HG03095 (cell line): ENCODE measurements at regions not wholly inside any gene's neighbourhood (a gene's known extent, or its start where the extent isn't known, plus 50 kb on each side); places are given as distances from the start of the nearest gene placed in this dataset.
"Not testable (repeated sequence)": the region's sequence is repeated elsewhere in the genome, so short reads cannot be mapped to it uniquely, and the experiment has no call there.

ENCODE experiments used
- ATAC-seq: cut with Tn5 transposase; IDR thresholded peaks from one replicate; pipeline ENCODE4 v1.9.1; 2021; ENCODE audit warnings: moderate library complexity; ENCODE audit not compliant: unreplicated experiment

GRCh38 chr6:137798261-137798660, 68.8 kb upstream of the TNFAIP3 start:
- no peak for ATAC-seq

GRCh38 chr6:137798846-137799245, 68.2 kb upstream of the TNFAIP3 start:
- no peak for ATAC-seq

GRCh38 chr6:137799950-137800568, 67.0 kb upstream of the TNFAIP3 start:
- no peak for ATAC-seq

- no peak for ATAC-seq
These were observed 66.3 kb upstream of the TNFAIP3 start for GRCh38 chr6:137800762-137801161.

- no peak for ATAC-seq
These were observed 65.5 kb upstream of the TNFAIP3 start for GRCh38 chr6:137801352-137802114.

GRCh38 chr6:137802408-137803182, 64.5 kb upstream of the TNFAIP3 start:
- ATAC-seq = no peak

GRCh38 chr6:137804637-137805036, 62.4 kb upstream of the TNFAIP3 start:
- no peak for ATAC-seq

GRCh38 chr6:137805622-137806021, 61.4 kb upstream of the TNFAIP3 start:
- no peak for ATAC-seq

GRCh38 chr6:137806914-137807682, 60.0 kb upstream of the TNFAIP3 start:
- ATAC-seq = no peak

GRCh38 chr6:137808191-137808590, 58.9 kb upstream of the TNFAIP3 start:
- no peak for ATAC-seq

GRCh38 chr6:137808836-137809315, 58.2 kb upstream of the TNFAIP3 start:
- no peak for ATAC-seq

GRCh38 chr6:137809895-137810553, 57.0 kb upstream of the TNFAIP3 start:
- not testable (repeated sequence) for ATAC-seq

GRCh38 chr6:137810554-137811120, 56.4 kb upstream of the TNFAIP3 start:
- ATAC-seq = no peak

- peak; percentile 96 for ATAC-seq
These were observed 55.7 kb upstream of the TNFAIP3 start for GRCh38 chr6:137811121-137811915.

GRCh38 chr6:137811916-137812553, 55.0 kb upstream of the TNFAIP3 start:
- ATAC-seq = no peak

GRCh38 chr6:137813308-137813970, 53.6 kb upstream of the TNFAIP3 start:
- ATAC-seq = no peak

- ATAC-seq = not testable (repeated sequence)
These were observed 53.0 kb upstream of the TNFAIP3 start for GRCh38 chr6:137814030-137814429.

- no peak for ATAC-seq
These were observed 51.4 kb upstream of the TNFAIP3 start for GRCh38 chr6:137815692-137816091.
